OCI-LY1 (cell line): ENCODE measurements at regions not wholly inside any gene's neighbourhood (a gene's known extent, or its start where the extent isn't known, plus 50 kb on each side); places are given as distances from the start of the nearest gene placed in this dataset.

Source experiments
- H2AFZ ChIP-seq: fragments of 200-600 bp; sonication (generic), shearing (Covaris generic); 2 replicates; pipeline ENCODE4 v1.6.0; 2014; ENCODE audit warnings: antibody characterized with exemption, mild to moderate bottlenecking, low read length
- H3F3A ChIP-seq: fragments of 200-600 bp; sonication (generic), shearing (Covaris generic); 2 replicates; pipeline ENCODE4 v1.6.0; 2014; ENCODE audit warnings: mild to moderate bottlenecking, antibody characterized with exemption, low read length, moderate library complexity; ENCODE audit not compliant: insufficient read depth
- H3K27ac ChIP-seq: fragments of 200-600 bp; sonication (generic); 2 replicates; pipeline ENCODE4 v1.5.1; 2014; ENCODE audit warnings: low read length, mixed run types, mild to moderate bottlenecking, low read depth; ENCODE audit not compliant: poor library complexity, severe bottlenecking
- H3K27me3 ChIP-seq: fragments of 200-600 bp; sonication (generic); 2 replicates; pipeline ENCODE4 v1.6.0; 2014; ENCODE audit warnings: antibody characterized with exemption, mild to moderate bottlenecking, low read length, moderate library complexity; ENCODE audit not compliant: insufficient read depth
- H3K36me3 ChIP-seq: fragments of 200-600 bp; sonication (generic); 2 replicates; pipeline ENCODE4 v1.6.1; 2014; ENCODE audit warnings: mild to moderate bottlenecking, antibody characterized with exemption, low read length, moderate library complexity, mixed read lengths; ENCODE audit not compliant: insufficient read depth
- H3K4me1 ChIP-seq: fragments of 200-600 bp; sonication (generic); 2 replicates; pipeline ENCODE4 v1.5.1; 2014; ENCODE audit warnings: mild to moderate bottlenecking, low read length, moderate library complexity; ENCODE audit not compliant: insufficient read depth, severe bottlenecking
- H3K4me2 ChIP-seq: fragments of 200-600 bp; sonication (generic), shearing (Covaris generic); 2 replicates; pipeline ENCODE4 v1.6.1; 2014; ENCODE audit warnings: low read length
- H3K4me3 ChIP-seq: fragments of 200-600 bp; sonication (generic); 2 replicates; pipeline ENCODE4 v1.5.1; 2014; ENCODE audit warnings: low read length, low read depth, mild to moderate bottlenecking, mixed read lengths; ENCODE audit not compliant: poor library complexity, severe bottlenecking
- H3K79me2 ChIP-seq: fragments of 200-600 bp; shearing (Covaris generic); 2 replicates; pipeline ENCODE4 v1.6.1; 2016; ENCODE audit warnings: mixed run types, low read length, mixed read lengths; ENCODE audit not compliant: insufficient read depth
- H3K9ac ChIP-seq: fragments of 200-600 bp; sonication (generic), shearing (Covaris generic); 2 replicates; pipeline ENCODE4 v1.6.1; 2014; ENCODE audit warnings: mild to moderate bottlenecking, low read length, mixed read lengths
- H3K9me2 ChIP-seq: fragments of 200-600 bp; sonication (generic), shearing (Covaris generic); 2 replicates; pipeline ENCODE4 v1.6.1; 2014; ENCODE audit warnings: low read depth, mild to moderate bottlenecking, low read length, mixed read lengths
- H3K9me3 ChIP-seq: fragments of 200-600 bp; shearing (Covaris generic); 2 replicates; pipeline ENCODE4 v1.6.1; 2014; ENCODE audit warnings: low read length, mixed read lengths
- H4K20me1 ChIP-seq: fragments of 200-600 bp; sonication (generic), shearing (Covaris generic); 2 replicates; pipeline ENCODE4 v1.6.0; 2016; ENCODE audit warnings: mild to moderate bottlenecking, low read length; ENCODE audit not compliant: insufficient read depth
- CTCF ChIP-seq: fragments of 200-600 bp; sonication (generic), shearing (Covaris generic); IDR thresholded peaks from 2 replicates; pipeline ENCODE4 v1.5.1; 2017; ENCODE audit warnings: mild to moderate bottlenecking, antibody characterized with exemption, low read length, moderate library complexity, mixed read lengths
- EZH2 ChIP-seq: fragments of 200-600 bp; sonication (generic), shearing (Covaris generic); IDR thresholded peaks from 2 replicates; pipeline ENCODE4 v1.8.0; 2017; ENCODE audit warnings: borderline replicate concordance, mixed run types, mild to moderate bottlenecking, antibody characterized with exemption, low read length, moderate library complexity, mixed read lengths

GRCh38 chr5:123943151-123943550, 431.2 kb downstream of the CSNK1G3 start:
- Histone ChIP-seq H3K4me3 (no peak overlapping the region), H3K4me1 (no peaks in the 10 kb centered on the region)

GRCh38 chr5:123940416-123940815, 428.4 kb downstream of the CSNK1G3 start:
- Histone ChIP-seq H3F3A (no peaks in the 10 kb centered on the region), H3K9ac (no peak overlapping the region), H4K20me1 (no peaks in the 10 kb centered on the region), H3K9me2 (no peaks in the 10 kb centered on the region), H3K4me1 (no peaks in the 10 kb centered on the region), H3K4me2 (no peak overlapping the region), H3K27me3 (no peaks in the 10 kb centered on the region), H3K9me3 (peaks cover 25% of the 10 kb centered on the region), H2AFZ (no peak overlapping the region), H3K4me3 (no peak overlapping the region), H3K36me3 (no peaks in the 10 kb centered on the region; the same call in 1 of the 2 replicates), H3K27ac (no peak overlapping the region), H3K79me2 (no peaks in the 10 kb centered on the region)
- TF ChIP-seq CTCF (no peak), EZH2 (no peak)

More at GRCh38 chr5:123943151-123943550, 431.2 kb downstream of the CSNK1G3 start:
- no peaks in the 10 kb centered on the region; the same call in 1 of the 2 replicates for H3K36me3 ChIP-seq
- H3K27ac ChIP-seq: no peak overlapping the region
- no peaks in the 10 kb centered on the region for H3F3A ChIP-seq
- H4K20me1 ChIP-seq: no peaks in the 10 kb centered on the region
- H3K27me3 ChIP-seq: no peaks in the 10 kb centered on the region
- H2AFZ ChIP-seq: no peak overlapping the region
- TF ChIP-seq EZH2: no peak
- TF ChIP-seq CTCF: no peak
- no peak overlapping the region for H3K9ac ChIP-seq
- H3K9me3 ChIP-seq: peaks cover 3% of the 10 kb centered on the region; the same call in 1 of the 2 replicates
- no peaks in the 10 kb centered on the region for H3K9me2 ChIP-seq
- no peaks in the 10 kb centered on the region for H3K79me2 ChIP-seq
- H3K4me2 ChIP-seq: no peak overlapping the region

GRCh38 chr5:123937230-123937629, 425.3 kb downstream of the CSNK1G3 start:
- Histone ChIP-seq H3K27ac (peak overlapping the region; percentile 35), H3K79me2 (no peaks in the 10 kb centered on the region), H3K27me3 (no peaks in the 10 kb centered on the region), H3K9ac (no peak overlapping the region), H3K9me3 (peaks cover 25% of the 10 kb centered on the region), H4K20me1 (no peaks in the 10 kb centered on the region), H3K36me3 (no peaks in the 10 kb centered on the region; the same call in 1 of the 2 replicates), H3K4me3 (no peak overlapping the region), H3K4me2 (no peak overlapping the region), H3K4me1 (no peaks in the 10 kb centered on the region), H3F3A (no peaks in the 10 kb centered on the region), H2AFZ (no peak overlapping the region), H3K9me2 (no peaks in the 10 kb centered on the region)
- peak; percentile 69 for TF ChIP-seq CTCF
- no peak for TF ChIP-seq EZH2
